ENCODE measurements at regions not wholly inside any gene's neighbourhood (a gene's known extent, or its start where the extent isn't known, plus 50 kb on each side); places are given as distances from the start of the nearest gene placed in this dataset.

GRCh38 chr4:3863841-3864741, 97.9 kb downstream of the ADRA2C start:
- H3K4me1 ChIP-seq (ENCODE audit: control insufficient read depth, insufficient read depth, low read length), result no peaks in the 10 kb centered on the region
- intact Hi-C loops (cut with DNase I), result no loop called here
- H3K9me3 ChIP-seq (ENCODE audit: control insufficient read depth, low read length), result no peaks in the 10 kb centered on the region
- ATAC-seq (no peak), DNase-seq (no peak)
- no peak overlapping the region for H3K27ac ChIP-seq (ENCODE audit: low read length)
- H3K4me3 ChIP-seq (ENCODE audit: low read length), result no peak overlapping the region
- no peaks in the 10 kb centered on the region for H3K27me3 ChIP-seq (ENCODE audit: control insufficient read depth, insufficient read depth)
- WGBS, result 81% methylated on average over 33 of the region's 33 CpGs

GRCh38 chr4:3864742-3865721, 98.8 kb downstream of the ADRA2C start:
- H3K4me1 ChIP-seq (ENCODE audit: control insufficient read depth, insufficient read depth, low read length), result no peaks in the 10 kb centered on the region
- 82% methylated on average over 28 of the region's 28 CpGs for WGBS
- peak in 1 of 3 donors; percentile 37 for DNase-seq
- H3K4me3 ChIP-seq (ENCODE audit: low read length), result no peak overlapping the region
- intact Hi-C loops (cut with DNase I), result no loop called here
- no peak overlapping the region for H3K27ac ChIP-seq (ENCODE audit: low read length)
- no peak for ATAC-seq
- no peaks in the 10 kb centered on the region for H3K27me3 ChIP-seq (ENCODE audit: control insufficient read depth, insufficient read depth)
- H3K9me3 ChIP-seq (ENCODE audit: control insufficient read depth, low read length), result no peaks in the 10 kb centered on the region

- H3K4me1 ChIP-seq (ENCODE audit: control insufficient read depth, insufficient read depth, low read length), result no peaks in the 10 kb centered on the region
- DNase-seq, result peak in 1 of 3 donors; percentile 35
- ATAC-seq, result no peak
- H3K27me3 ChIP-seq (ENCODE audit: control insufficient read depth, insufficient read depth), result no peaks in the 10 kb centered on the region
- intact Hi-C loops (cut with DNase I), result no loop called here
- no peak overlapping the region for H3K27ac ChIP-seq (ENCODE audit: low read length)
- H3K9me3 ChIP-seq (ENCODE audit: control insufficient read depth, low read length), result no peaks in the 10 kb centered on the region
- H3K4me3 ChIP-seq (ENCODE audit: low read length), result no peak overlapping the region
- 88% methylated on average over 24 of the region's 24 CpGs for WGBS
These were observed 100.0 kb downstream of the ADRA2C start for GRCh38 chr4:3865986-3866812.

- H3K4me3 ChIP-seq (ENCODE audit: low read length), result no peak overlapping the region
- no peaks in the 10 kb centered on the region for H3K27me3 ChIP-seq (ENCODE audit: control insufficient read depth, insufficient read depth)
- 83% methylated on average over 9 of the region's 9 CpGs for WGBS
- H3K9me3 ChIP-seq (ENCODE audit: control insufficient read depth, low read length), result no peaks in the 10 kb centered on the region
- ATAC-seq (no peak), DNase-seq (no peak)
- no peak overlapping the region for H3K27ac ChIP-seq (ENCODE audit: low read length)
- intact Hi-C loops (cut with DNase I), result no loop called here
- H3K4me1 ChIP-seq (ENCODE audit: control insufficient read depth, insufficient read depth, low read length), result no peaks in the 10 kb centered on the region
These were observed 100.6 kb downstream of the ADRA2C start for GRCh38 chr4:3866813-3867129.

GRCh38 chr4:3867403-3868100, 101.4 kb downstream of the ADRA2C start:
- H3K4me3 ChIP-seq (ENCODE audit: low read length), result no peak overlapping the region
- no peaks in the 10 kb centered on the region for H3K27me3 ChIP-seq (ENCODE audit: control insufficient read depth, insufficient read depth)
- intact Hi-C loops (cut with DNase I), result no loop called here
- H3K4me1 ChIP-seq (ENCODE audit: control insufficient read depth, insufficient read depth, low read length), result no peaks in the 10 kb centered on the region
- ATAC-seq, result no peak
- H3K27ac ChIP-seq (ENCODE audit: low read length), result no peak overlapping the region
- 90% methylated on average over 16 of the region's 16 CpGs for WGBS
- DNase-seq, result peak in 1 of 3 donors; percentile 32
- H3K9me3 ChIP-seq (ENCODE audit: control insufficient read depth, low read length), result no peaks in the 10 kb centered on the region

- ATAC-seq (no peak), DNase-seq (no peak)
- Histone ChIP-seq H3K4me3 (ENCODE audit: low read length) (no peak overlapping the region), H3K27ac (ENCODE audit: low read length) (no peak overlapping the region), H3K9me3 (ENCODE audit: control insufficient read depth, low read length) (no peaks in the 10 kb centered on the region), H3K27me3 (ENCODE audit: control insufficient read depth, insufficient read depth) (no peaks in the 10 kb centered on the region), H3K4me1 (ENCODE audit: control insufficient read depth, insufficient read depth, low read length) (no peaks in the 10 kb centered on the region)
- intact Hi-C loops (cut with DNase I), result no loop called here
- 73% methylated on average over 22 of the region's 22 CpGs for WGBS
These were observed 102.3 kb downstream of the ADRA2C start for GRCh38 chr4:3868211-3869173.

- WGBS, result 82% methylated on average over 7 of the region's 7 CpGs
- DNase-seq (no peak), ATAC-seq (no peak)
- H3K27ac ChIP-seq (ENCODE audit: low read length), result no peak overlapping the region
- H3K27me3 ChIP-seq (ENCODE audit: control insufficient read depth, insufficient read depth), result no peaks in the 10 kb centered on the region
- H3K4me3 ChIP-seq (ENCODE audit: low read length), result no peak overlapping the region
- H3K4me1 ChIP-seq (ENCODE audit: control insufficient read depth, insufficient read depth, low read length), result no peaks in the 10 kb centered on the region
- no peaks in the 10 kb centered on the region for H3K9me3 ChIP-seq (ENCODE audit: control insufficient read depth, low read length)
- intact Hi-C loops (cut with DNase I), result no loop called here
These were observed 103.0 kb downstream of the ADRA2C start for GRCh38 chr4:3869174-3869572.

- no peak overlapping the region for H3K4me3 ChIP-seq (ENCODE audit: low read length)
- ATAC-seq (no peak), DNase-seq (no peak)
- H3K27ac ChIP-seq (ENCODE audit: low read length), result no peak overlapping the region
- no peaks in the 10 kb centered on the region for H3K4me1 ChIP-seq (ENCODE audit: control insufficient read depth, insufficient read depth, low read length)
- H3K27me3 ChIP-seq (ENCODE audit: control insufficient read depth, insufficient read depth), result no peaks in the 10 kb centered on the region
- intact Hi-C loops (cut with DNase I), result loop anchor here in 1 of 4 donors (10.0 kb wide), 1 partner anchor 765 kb away; no protein-coding TSS in a partner anchor
- 66% methylated on average over 22 of the region's 22 CpGs for WGBS
- H3K9me3 ChIP-seq (ENCODE audit: control insufficient read depth, low read length), result no peaks in the 10 kb centered on the region
These were observed 103.7 kb downstream of the ADRA2C start for GRCh38 chr4:3869661-3870566.

GRCh38 chr4:3870567-3870962, 104.4 kb downstream of the ADRA2C start:
- Histone ChIP-seq H3K9me3 (ENCODE audit: control insufficient read depth, low read length) (no peaks in the 10 kb centered on the region), H3K4me1 (ENCODE audit: control insufficient read depth, insufficient read depth, low read length) (no peaks in the 10 kb centered on the region), H3K4me3 (ENCODE audit: low read length) (no peak overlapping the region), H3K27ac (ENCODE audit: low read length) (no peak overlapping the region), H3K27me3 (ENCODE audit: control insufficient read depth, insufficient read depth) (no peaks in the 10 kb centered on the region)
- intact Hi-C loops (cut with DNase I), result loop anchor here in 1 of 4 donors (10.0 kb wide), 1 partner anchor 766 kb away; no protein-coding TSS in a partner anchor
- 77% methylated on average over 9 of the region's 9 CpGs for WGBS
- ATAC-seq, result no peak
- no peak for DNase-seq
